T-helper 1 cell (primary cell): ENCODE measurements at regions not wholly inside any gene's neighbourhood (a gene's known extent, or its start where the extent isn't known, plus 50 kb on each side); places are given as distances from the start of the nearest gene placed in this dataset.

Experiments
- DNase-seq, 5 donors: peaks; one replicate each; pipeline ENCODE4 v3.0.0-alpha.2; 2012 to 2020

DNA sequence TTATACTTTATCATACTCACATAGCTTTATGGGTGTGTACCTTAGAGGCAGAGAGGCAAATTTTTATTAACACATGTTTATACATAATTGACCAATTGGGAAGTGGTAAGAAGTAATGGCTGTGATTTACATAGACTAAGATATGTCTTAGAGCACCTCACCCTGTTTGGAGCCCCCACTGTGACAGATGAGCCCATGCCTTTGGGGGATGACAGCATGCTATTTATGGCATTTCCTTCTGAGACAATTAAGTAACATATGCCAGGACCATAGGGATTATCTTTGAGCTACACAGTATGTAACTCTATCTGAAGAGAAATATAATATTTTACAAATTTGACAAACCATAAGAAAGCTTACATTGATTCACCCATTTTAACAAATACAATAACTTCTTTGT lies 1655.3 kb upstream of the ACVR2A start:
- DNase-seq: no peak

DNA sequence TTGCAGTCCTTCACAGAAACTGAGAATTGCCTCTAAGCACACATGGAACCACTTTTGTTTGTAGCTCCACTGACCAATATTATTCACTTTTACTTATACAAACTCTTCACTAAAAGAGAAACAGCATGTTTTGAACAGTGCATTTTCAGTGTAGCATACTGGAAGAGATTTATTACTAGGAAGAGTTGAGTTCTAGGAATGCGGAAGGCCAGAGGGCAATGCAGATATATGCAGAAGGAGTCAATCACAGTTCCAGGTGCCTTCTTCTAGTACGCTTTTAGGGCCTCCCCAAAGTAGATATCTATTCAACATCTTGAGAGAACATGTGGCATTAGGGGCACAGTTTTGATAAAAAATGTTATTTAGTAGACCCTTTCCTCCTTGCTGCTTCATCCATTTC lies 1654.0 kb upstream of the ZEB2 start:
- no peak for DNase-seq

DNA sequence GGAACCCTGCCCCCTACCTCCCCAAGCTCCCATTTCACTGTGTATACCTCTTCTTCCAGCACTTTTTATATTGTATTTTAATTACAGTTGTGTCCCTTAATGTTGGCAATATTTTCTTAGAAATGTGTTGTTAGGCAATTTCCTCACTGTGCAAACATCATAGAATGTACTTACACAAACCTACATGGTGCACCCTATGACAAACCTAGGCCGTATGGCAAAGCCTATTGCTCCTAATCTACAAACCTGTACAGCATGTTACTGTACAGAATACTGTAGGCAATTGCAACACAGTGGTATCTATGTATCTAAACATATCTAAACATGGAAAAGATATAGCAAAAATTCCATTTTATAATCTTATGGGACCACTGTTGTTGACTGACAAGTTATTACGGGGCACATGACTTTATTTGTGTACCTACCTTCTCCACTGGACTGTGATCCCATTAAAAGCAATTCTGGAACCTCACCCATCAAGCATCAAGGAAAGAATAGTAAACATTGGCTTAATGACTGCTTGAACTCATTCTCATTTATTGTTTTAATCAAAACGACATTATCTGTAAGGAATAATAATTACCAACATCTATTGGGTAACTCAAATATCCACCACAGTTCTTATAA lies 1641.5 kb upstream of the ZEB2 start:
- no peak for DNase-seq

DNA sequence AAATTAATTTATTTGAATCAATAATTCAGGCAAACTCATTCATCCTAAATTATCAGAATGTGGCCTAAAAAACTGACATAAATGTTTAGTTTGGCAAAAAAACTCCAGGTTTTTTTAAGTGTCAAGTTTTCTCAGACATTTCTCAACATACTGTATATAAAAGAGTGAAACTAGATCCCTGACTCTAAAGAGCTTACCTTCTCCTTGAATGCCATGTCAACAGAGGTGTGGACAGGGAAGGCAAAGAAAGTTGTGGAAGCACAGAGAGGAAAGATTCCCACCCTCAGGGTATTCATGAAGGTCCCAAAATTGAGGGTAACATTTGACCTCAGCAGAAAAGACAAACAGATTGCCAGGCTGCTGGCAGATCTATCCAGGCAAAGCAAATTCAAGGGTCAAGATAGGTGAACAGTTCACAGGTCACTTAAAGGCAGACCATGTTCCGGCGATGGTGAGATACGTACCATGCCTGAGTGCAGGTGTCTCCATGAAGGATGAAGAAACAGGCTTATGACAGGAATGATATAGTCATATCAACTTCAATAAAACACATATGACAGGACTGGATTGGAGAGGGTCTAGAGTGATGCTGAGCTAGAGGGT lies 1638.3 kb upstream of the ZEB2 start:
- no peak for DNase-seq

DNA sequence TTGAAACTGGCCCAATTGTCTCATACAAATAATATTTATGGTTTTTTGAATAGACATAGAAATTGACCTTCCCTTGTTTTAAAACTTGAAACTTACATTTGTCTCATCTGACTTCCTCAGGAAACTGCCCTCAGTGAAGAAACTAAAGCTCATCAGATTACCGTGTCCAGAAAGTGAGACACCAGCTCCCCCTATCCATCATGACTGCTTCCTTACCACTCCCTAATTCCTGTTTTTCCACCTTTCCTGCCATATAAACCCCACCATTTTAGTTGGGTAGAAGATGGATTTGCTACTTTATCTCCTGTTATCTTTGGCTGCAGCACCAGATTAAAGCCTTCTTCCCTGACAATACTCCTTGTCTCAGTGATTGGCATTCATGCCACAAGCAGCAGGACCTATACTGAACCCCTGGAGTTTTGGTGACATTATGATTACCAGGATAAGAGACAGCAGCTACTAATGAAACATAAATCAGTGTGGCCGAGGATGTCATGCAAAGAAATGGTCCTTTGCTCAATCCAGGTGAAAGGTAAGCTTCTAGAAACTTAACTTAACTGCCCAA lies 1627.6 kb upstream of the ZEB2 start:
- no peak for DNase-seq

DNA sequence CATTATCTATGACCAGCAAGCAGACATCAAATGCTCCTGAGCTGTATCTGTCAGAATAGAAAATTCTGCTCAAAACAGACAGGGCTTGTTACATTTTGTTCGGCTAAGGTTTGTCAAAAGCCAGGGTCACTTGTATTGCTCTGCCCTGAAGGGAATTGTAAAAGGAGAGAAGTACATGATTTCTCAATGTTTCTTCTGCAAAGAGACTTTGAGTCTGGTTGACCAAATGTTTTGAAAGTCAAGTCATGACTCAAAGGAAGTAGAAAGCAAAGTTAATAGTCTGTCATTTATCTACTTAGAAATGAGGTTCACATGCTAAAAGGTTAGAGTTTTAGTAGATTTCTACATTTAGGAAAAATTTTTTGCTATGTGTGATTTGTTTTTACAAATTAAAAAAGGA lies 1624.1 kb upstream of the ZEB2 start:
- no peak for DNase-seq

DNA sequence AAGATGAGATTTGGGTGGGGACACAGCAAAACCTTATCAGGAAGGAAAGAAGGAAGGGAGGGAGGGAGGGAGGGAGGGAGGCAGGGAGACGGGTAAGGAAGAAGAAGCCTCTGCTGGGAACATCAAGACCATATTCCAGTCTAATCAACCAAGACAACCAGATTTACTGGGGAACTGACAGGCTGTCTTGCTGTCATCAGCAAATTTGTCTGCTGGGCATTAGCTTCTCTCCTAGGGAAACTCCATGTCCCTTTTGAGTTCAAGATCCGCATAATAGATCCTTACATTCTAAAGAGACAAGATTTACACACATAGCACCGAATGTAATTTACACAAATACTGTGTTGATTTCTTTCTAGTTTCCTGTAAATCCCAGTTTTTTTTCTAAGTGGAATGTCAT lies 1618.9 kb upstream of the ZEB2 start:
- DNase-seq: no peak

DNA sequence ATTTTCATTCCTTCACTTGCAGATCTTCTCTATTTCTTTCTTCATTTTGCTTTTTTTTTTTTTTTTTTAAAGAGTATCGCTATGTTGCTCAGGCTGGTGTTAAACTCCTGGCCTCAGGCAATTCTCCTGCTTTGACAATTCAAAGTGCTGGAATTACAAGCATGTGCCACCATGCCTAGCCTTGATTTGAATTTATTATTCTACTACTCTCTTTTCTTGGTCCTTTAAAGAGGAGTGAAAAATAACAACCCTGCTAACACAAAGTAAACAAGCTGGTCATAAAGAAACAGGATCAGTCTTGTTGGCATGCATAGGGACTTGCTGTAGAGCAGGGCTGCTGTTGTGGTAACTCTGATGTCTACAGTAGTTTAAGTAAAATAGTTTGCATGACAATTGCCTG lies 1615.3 kb upstream of the ZEB2 start:
- DNase-seq: no peak

DNA sequence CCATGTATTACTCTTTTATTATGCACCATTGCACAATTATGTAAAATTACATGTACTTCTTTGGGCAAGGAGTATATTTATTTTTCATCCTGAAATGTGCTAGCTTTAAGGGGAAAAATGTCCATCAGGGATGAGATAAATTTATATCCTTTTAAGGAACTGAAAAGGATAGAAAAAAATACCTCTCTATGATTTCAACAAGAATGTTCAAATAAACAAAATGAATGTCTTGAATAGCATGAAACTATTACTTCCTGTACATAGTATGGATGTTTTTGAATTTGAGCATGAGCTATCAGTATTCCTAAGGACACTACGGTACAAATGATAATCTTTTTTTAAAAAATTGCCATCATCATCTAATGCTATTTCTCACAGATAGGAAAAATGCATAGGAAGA lies 1611.9 kb upstream of the ZEB2 start:
- DNase-seq: no peak

DNA sequence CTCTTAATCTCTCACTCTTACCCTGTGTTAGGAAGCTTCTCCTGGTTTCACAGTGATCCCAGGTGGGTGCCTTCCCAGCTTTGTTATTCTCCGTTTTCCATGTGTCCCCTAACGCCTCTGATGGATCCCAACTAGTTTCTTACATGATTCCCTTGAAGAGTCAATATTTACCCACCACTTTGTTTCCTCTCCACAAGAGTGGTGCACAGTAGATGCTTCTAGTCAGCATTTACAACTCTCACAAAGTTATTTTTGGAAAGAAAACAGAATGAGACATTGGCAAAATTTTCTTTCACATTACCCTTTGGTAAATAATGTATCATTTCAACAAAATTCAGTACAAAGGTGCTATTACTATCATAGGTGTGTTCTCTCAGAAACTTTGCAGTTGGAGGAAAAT lies 1611.1 kb upstream of the ZEB2 start:
- no peak for DNase-seq

DNA sequence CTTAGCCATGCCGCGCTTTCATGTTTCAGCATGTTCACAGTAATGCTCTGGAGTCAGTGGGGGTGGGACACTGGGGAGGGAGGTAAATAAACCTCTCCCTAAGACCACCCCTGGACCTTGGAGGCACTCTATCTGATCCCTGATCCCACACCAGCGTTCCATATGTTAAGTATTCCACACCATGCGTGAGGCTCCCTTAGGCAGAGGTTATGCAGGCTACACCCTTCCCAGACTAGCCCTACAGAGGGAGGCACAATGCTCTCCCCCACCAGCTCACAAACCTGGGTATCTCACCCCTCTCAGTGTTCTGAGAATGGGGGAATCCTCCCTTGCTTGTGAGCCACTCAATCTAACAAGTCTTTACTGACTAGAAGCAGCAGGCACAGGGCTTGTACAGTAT lies 1610.4 kb upstream of the ZEB2 start:
- DNase-seq: no peak

DNA sequence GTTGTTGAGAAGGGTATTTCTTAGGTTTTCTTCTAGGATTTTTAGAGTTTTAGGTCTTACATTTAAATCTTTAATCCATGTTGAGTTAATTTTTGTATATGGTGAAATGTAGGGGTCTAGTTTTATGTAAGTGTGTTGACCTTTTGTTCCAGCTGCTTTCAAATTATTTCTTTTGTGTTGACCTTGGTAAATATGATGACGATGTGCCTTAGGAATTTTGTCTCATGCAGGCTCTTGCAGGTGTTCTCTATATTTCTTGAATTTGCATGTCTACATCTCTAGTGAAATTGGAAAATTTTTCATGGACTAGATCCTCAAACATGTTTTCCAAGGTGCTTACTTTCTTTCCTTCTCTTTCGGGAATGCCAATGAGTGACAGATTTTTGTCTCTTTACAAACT lies 1609.3 kb upstream of the ZEB2 start:
- no peak for DNase-seq

DNA sequence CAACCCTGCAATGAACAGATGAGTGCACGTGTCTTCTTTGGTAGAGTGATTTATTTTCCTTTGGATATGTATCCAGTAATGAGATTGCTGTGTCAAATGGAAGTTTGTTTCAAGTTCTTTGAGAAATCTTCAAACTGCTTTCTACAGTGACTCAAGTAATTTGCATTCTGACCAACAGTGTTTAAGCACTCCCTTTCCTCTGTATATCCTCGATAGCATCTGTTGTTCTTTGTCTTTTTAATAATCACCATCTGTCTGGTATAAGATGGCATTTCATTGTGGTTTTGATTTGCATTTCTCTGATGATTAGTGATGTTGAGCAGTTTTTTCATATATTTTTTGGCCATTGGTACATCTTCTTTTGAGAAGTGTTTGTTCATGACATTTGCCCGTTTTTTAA lies 1608.3 kb upstream of the ZEB2 start:
- DNase-seq: no peak

DNA sequence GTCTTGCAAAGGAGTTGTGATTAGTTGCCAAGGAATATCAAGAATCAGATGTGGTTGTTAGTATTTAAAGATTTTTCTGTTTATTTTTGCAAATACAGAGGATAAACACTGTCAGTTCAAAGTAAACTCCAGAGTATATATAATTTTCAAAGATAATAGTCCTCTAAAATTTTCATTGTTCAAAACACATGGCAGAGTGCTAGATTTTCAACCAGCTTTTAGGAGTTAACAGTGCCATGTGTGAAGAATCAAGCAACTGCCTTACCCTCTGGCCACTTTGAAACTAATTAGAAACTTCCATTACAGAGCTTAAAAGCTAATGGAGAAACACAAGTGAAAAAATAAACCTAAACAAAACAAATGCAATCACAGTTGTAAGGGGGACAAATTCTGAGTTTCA lies 1605.6 kb upstream of the ZEB2 start:
- DNase-seq: no peak

DNA sequence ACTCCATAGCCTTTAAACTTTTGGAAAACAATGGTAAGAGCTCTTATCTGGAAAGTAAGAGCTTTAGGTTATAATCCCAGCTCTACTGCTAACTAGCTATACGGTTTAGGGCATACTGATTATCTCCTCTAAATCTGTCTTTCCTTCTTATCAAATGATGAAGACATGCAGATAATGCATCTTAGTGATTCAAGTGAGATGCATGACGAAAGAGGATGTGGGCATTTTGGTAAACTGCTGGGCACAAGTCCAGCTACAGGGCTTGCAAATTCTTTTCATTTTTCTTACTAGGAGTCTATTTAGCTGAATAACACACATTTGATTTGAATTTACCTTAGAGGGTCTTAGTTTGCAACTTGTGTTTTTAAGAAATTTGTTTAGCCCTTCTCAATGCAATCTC lies 1604.8 kb upstream of the ZEB2 start:
- DNase-seq: no peak

DNA sequence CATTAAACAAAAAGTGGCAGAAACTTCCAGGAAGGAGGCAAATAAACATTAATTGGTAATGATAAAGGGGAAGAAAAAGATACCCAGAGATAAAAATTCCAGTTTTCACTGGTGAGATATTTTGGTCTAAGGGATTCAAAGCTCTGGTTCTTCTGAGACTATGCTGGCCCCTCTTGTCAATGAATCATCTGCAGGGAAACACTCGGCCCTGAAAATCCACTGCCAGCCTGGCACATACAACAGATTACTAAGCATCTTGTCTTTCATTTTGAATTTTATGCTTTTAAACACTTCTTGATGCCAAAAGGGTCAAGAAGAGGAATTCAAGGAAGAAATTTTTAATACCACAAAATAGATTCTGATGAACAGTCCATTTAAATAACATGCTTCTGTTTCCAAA lies 1603.8 kb upstream of the ZEB2 start:
- DNase-seq: no peak

DNA sequence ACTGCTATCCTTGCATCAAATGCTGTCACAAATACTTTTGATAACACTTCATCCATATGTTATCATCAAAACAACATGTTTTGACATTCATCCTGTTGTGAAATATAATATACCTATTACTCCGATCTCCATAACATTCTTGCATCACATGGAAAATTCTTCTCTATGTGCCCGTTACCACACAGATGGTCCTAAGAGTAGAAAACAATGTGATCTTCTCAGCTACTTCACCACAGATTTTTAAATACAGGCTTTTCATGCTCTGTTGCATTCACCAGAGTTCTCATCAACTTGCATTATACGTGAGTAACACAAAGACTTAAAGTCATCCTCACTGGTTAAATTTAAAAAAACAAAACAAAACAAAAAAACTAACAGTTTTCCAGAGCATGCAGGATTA lies 1603.3 kb upstream of the ZEB2 start:
- no peak for DNase-seq

DNA sequence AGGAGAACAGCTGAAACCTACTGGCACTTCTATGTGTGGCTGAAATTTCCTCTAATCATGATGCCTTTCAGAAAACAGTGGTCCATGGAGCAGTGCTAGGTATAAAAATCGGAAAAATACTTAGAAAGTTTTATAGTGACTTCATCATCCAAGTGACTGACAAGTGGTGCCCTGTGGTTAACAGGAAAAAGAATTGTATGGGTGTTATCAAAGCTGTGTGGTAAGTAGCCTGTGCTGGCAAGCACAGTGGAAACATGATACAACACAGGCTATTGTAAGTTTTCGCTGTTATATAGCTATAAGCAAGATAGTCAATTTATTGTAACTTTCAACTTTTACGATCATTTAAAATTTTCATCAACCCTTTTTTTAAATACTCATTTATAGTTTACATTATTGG lies 1599.7 kb upstream of the ZEB2 start:
- no peak for DNase-seq

DNA sequence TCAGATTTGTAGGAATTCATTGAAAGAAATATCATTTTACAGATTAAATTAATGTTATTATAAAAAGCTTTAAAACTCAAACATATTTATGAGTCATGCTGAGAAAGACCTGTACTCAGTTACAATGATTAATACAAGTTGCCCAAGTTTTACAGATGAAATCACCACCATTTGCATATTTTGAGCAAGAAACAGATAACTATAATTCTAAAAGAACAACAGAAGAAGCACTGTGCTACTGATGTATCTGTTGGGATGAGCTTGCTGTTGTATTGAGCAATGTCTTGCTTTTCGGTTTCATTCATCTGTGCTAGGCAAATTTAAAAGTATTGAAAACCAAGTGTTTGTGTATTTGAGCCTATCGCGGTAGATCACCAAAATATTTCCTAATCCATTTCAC lies 1589.1 kb upstream of the ZEB2 start:
- no peak for DNase-seq

DNA sequence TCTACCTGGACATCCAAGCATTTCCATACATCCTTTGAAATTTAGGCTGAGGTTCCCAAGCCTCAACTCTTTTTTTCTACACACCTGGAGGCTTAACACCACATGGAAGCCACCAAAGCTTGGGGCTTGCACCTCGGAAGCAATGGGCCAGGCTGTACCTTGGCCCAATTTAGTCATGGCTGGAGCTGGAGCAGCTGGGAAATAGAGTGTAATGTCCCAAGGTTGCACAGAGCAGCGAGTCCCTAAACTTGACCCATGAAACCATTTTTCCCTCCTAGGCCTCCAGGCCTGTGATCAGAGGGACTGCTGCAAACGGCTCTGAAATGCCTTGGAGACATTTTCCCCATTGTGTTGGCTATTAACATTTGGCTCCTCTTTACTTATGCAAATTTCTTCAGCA lies 1574.3 kb upstream of the ZEB2 start:
- no peak for DNase-seq

DNA sequence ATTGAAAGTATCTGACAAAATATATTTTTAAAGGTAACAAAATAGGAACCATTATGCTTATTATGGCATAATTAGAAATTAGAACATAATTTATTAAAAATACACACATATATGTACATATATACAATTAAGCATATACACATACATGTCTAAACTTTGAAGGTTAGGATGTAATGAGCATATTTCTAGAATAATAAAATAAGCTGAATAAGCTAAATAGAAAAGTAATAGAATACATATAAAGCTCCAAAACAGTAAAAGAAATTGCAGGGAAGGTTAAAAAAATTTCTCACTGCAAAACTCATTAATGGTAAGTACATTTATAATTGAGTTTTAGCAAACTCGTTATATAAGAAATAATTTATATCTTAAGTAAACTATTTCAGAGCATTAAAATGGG lies 1561.5 kb upstream of the ZEB2 start:
- no peak for DNase-seq

DNA sequence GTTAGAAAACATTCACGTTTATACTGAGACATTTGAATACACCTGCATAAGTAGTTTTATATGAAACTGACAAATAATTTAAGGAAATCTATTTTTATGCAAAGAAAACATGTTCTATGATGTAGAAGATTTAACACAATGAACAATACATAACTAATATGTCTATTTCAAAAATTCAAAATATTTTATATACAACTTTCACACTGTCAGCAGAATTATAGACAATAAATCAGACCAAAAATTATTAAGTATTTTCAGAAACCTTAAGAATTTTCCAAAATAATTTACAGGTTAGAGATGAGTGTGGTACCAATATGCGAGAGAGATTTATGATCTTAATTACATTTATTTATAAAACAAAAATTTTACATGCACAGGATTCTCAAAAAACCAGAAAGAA lies 1561.0 kb upstream of the ZEB2 start:
- DNase-seq: no peak

DNA sequence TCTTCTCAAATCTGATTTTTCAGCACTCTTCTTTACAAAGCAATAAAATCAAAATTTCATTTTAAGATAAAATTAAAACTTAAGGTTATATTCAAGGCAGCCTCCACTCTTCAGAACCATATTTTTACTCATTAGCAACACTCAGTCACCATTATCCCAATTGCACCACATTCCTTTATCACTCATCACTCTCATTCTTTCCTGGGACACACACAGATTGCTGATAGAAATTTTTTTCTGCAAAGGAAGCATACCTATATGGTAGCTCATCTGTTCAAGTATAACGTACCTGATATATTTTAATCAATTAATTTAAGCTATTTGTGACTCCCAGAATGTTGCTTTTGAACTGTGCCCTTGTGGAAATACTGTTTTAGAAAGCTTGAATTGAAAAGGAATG lies 1559.3 kb upstream of the ZEB2 start:
- DNase-seq: no peak

DNA sequence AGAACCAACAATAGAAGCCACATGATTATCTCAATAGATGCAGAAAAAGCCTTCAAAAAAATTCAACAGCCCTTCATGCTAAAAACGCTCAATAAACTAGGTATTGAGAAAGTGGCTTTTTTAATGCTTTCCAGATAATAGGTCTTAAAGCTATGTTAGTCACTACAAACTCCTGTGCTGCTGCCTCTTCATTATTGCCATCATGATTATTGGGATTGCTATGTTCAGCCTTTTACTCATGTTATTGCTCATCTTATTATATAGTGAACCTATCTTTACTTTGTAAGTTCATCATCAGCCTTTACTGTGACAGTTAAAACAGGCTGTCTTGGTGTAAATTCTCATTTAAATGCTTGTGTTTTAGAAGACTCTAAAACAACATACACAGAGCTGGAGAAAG lies 1557.2 kb upstream of the ZEB2 start:
- no peak for DNase-seq

DNA sequence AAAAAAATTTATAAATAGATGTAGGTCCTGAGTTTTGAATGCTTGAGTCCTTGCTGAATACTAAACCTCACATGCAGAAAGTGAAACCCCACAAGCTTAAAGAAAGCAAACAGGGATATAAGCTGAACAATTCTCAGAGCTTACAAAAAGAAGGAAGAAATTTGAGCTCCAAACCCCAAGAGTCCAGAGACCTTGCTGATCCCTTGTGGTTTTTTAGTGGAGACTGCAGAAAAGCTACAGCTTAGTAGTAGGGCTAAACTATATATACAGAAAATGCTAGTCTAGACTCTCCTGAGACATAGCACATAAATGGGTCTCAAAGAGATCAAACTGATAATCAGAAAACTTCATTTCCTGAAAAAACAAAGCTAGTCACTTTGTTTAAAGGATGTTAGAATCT lies 1548.1 kb upstream of the ZEB2 start:
- DNase-seq: no peak
